ENCODE measurements at regions not wholly inside any gene's neighbourhood (a gene's known extent, or its start where the extent isn't known, plus 50 kb on each side); places are given as distances from the start of the nearest gene placed in this dataset.

DNA sequence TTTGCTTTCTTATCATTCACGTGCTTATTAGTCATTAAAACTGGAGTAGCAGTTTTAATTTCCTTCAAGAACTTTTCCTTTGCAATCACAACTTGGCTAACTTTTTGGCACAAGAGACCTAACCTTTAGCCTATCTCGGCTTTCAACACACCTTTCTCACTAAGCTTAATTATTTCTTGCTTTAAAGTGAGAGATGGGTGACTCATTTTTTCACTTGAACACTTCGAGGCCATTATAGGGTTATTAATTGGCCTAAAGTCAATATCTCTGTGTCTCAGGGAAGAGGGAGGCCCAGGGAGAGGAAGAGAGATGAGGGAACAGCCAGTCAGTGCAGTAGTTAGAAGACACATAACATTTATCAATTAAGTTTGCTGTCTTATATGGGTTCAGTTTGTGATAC lies 289.8 kb downstream of the RBM43 start:
- DNase-seq: no peak

GRCh38 chr2:150963336-150963735 lies 298.3 kb downstream of the RBM43 start:
- no peak for DNase-seq

DNA sequence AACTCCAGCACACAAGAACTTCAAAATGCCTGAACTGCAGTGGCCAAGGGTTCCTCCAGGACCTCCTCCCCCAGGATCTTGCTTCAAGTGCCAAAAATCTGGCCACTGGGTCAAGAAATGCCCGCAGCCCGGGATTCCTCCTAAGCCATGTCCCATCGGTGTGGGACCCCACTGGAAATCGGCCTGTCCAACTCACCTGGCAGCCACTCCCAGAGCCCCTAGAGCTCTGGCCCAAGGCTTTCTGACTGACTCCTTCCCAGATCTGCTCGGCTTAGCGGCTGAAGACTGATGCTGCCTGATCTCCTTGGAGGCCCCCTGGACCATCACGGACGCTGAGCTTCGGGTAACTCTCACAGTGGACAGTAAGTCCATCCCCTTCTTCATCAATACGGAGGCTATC lies 306.4 kb downstream of the RBM43 start:
- no peak for DNase-seq

DNA sequence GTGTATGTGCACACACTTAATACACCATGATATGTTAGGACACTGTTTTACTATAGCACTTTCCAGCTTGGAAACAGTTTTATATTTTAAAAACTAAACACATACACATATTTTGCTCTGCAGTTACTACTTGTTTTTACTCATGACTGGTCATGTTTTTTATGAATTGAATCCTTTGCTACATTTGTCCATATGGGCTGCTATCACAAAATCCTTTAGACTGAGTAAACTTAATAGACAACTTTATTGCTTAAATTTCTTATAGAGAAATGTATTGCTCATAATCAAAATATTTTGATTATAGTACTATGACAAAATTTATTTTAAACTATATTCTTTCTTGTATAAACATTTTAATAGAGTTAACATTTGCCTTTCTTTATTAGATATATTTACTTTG lies 314.8 kb downstream of the RBM43 start:
- DNase-seq: no peak

DNA sequence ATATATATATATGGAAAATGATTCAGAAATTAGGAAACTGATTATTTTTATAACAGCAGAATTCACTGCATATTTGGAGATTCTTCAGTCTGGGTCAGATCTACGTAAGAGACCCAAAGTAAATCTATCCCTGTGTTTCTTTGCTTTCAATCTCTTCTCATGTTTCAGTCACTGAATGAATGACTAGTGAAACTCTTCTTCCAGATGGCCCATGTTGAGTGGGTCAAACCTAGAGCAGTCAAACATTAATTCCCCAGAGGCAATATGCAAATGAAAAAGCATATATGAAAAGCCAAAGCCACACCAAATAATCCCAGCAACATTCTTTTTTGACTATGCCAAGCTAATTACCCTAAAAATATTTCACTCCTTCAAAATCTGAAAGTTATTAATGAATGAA lies 317.3 kb downstream of the RBM43 start:
- no peak for DNase-seq

DNA sequence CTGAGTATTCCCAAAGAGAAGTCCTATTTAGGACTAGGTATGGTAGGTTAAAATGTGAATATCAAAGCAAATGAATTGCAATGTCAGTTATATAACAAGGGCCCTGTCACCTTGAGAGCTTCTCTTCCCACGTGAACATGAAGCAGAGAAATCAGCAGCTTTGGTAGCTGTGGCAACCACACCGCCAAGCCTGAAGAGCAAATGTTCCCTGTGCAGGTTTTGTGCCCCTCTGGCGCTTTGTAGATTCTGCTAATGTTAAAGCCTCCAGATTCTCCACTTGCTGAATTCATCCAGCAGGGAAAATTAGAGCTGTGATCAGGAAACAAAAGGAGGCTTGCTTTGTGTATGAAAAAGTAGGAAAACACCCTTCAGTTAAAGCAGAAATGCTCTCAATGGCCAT lies 322.6 kb downstream of the RBM43 start:
- no peak for DNase-seq

- no peak for DNase-seq
Measured at GRCh38 chr2:150938527-150938926, 323.1 kb downstream of the RBM43 start.

DNA sequence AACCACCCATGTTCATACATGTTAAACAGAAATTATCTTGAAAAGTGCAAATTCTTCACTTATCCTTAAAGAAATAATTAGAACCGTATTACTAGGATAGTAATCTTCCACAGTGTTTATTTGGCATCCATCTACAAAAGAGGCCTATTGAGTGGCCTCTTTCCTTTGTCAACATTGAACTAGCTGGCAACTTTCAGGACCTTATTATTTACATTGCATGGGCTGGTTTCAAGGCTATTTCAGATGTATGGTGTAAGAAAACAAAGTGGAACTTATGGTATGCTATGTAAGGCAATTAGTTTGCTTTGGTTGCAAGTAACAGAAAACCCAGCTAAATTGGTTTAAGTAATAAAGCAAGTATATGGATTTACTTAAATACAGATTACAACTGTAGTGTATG lies 324.6 kb downstream of the RBM43 start:
- no peak for DNase-seq

GRCh38 chr2:150931451-150931850 lies 330.2 kb downstream of the RBM43 start:
- no peak for DNase-seq

DNA sequence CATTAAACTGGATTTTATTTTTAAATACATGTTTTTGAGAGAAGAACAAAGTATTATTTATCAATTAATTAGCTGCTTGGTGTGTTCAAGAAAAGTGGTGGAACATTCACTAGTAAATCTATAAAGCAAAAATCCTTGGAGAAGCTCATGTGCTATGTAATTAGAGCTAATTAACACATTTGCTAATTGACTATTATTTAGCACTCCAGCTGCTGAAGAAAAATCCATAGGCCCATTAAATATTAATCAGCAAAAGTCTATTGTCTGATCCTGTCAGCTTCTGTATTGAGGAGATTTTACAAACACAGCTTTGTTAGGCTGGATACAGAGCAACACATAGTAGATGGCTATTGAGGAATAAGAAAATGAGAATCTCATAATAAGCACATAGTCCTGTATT lies 336.1 kb downstream of the RBM43 start:
- DNase-seq: no peak

DNA sequence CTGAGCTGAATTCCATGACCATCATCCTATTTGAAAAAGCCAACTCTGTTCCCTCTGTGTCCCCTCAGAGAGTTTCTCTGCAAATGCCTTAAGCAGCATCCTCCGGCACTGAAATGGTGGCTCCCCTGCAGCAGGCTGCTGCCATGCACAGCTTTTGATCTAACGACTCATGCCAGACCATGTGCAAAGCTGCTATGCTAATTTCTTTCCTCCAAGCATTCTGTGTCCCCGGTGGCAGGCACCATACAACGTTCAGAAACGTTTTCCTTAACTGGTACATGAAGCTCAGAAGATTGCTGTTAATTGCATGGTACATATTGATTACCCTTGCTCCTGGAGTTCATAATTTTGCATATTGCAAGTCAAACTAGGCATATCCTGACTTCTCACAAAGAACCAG lies 336.8 kb downstream of the RBM43 start:
- DNase-seq: no peak

GRCh38 chr2:150919901-150920300 lies 341.8 kb downstream of the RBM43 start:
- DNase-seq: no peak

DNA sequence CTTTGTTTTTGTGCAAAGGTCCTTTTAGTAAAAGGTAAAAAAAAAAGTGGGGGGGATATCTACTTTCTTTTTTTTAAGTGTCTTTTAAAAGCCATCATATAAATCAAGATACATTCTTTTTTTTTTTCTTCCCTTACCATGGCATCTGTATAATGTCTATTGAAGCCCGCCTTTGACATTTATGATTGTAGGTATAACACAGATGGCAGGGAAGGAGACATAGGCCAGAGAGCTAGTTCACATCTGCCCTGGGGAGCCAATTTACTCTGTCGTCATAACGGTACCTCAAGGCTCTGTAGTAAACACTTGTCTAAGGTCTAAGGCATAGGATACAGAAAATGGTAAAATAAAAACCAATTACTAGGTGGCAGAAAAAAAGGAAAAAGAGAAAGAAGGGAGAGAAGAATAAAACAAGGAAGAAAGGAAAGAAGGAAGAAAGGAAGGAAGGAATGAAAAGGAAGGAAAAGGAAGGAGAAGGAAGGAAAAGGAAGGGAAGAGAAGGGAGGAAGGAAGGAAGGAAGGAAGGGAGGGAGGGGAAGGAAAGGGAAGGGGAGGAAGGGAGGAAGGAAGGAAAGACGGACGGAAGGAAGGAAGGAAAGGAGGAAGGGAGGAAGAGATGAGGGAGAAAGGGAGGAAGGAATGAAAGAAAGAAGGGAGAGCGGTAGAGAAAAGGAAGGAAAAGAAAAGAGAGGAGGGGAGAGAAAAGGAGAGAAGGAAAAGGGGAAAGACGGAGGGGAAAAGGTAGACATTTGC lies 343.5 kb downstream of the RBM43 start:
- DNase-seq: no peak

DNA sequence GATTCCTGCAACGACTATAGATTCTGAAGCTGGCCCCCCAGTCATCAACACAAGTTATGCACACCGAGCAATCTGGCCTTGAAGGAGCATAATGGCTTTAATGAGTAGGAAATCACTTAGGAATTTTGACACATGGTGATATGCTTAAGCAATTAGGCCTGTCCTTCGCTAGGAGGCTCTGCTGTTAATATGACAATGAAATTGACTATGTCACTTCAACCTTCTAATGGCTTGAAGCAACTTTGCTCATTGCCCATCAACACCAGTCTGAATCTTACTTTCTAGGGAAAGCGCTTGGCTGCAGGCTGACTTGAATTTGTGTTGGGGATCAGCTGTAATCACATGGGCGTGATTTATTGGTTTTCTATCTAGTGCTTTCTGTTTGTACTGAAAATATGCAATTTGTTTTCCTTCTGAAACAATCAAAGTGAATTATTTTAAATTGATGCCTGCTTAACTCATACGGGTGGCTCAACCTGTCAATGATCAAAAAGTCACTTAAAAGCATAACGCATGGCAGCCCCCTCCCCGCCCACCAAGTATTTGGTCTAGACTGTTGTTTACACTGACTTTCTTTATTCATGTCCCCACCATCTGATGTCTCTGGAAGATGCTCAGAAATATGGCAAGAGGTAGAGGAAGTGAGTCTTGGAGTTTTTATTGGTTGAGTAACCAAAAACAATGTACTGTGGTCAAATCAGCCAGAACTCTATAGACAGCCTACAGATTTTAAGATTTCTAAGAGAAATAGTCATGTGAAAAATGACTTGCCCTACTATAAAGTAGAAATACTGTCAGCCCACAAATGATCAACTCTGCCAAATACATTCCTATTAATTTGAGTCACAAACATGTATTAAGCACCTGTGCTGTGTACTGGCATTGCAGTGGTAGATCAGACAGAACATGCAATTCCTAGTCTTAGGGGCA lies 344.9 kb downstream of the RBM43 start:
- no peak for DNase-seq

DNA sequence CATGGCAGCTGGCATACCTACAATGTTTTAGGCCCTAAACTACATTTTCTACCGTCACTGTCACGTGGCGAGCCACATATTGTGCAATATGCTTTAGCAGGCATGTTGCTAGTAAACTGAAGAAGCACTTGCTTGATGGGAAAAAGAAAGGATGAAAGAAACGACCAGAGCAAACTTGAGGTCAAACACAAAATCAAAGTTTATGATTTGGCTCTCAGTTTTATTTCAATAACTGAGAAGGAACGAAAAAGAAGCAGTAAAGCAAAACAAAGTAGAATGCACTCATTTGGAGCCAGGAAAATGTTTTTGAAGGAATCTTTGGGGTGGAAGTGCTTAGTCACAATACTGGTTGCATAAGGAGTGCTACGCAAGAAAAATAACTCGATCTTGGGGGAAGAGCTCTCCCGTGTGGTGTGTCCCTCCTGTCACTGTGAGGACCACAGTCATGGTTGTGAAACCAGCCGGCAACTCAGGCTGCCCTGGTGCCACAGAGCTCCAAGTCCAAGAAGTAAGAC lies 349.8 kb downstream of the RBM43 start:
- no peak for DNase-seq

GRCh38 chr2:150909613-150910012 lies 352.1 kb downstream of the RBM43 start:
- DNase-seq: no peak

DNA sequence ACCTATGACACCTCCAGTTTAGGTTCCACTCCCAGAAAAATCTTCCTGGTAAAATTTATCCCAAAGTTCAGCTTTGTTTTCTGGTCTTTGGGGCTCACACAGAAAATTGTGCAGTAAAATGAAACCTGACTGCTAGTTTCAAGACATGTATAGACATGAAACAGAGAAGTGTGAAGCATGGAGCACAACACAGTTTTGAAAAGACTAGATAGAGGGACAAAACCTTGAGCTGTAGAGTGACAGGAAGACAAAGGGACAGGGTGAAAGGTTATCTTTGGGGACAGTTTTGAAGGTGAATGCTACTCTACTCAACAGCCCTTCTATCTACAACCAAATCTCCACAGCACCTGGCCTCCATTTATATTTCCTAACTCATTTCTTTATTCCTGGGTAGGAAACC lies 352.6 kb downstream of the RBM43 start:
- DNase-seq: no peak

DNA sequence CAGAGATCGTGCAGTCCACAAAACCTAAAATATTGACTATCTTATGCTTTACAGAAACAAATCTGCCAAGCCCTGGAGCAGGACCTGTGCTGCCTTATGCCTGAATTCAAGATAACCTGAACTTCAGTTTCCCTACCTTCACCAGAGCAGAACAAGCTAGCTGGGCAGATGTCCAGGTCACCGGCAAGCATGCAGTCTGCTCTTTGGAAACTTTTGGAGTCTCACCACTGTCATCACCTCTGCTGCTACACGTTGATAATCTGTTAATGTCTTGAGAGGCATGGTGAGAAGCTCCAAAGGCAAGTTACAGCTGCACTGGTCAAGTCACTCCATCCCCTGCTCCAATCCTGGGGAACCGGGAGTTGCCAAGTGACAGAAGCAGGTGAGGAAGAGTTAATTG lies 354.2 kb downstream of the RBM43 start:
- no peak for DNase-seq

GRCh38 chr2:150903461-150903860 lies 358.2 kb downstream of the RBM43 start:
- DNase-seq: no peak

DNA sequence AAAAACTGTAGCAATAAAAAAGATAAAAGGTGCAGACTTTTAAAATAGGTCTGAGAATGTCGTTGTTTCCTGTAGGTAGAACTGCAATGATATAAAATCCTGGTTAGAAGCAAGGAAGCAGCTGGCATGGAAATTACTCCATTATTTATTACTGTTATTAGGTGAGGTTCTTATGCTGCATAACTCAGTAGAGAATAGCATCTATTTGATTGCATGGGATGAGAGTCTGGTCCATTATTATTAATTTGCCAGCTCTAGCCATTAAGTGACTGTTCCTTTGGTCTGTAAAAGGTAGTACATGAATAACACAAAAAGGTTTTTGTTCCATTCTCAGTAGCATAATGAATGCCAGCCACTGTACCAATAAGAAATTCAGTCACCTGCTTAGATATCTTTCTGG lies 358.6 kb downstream of the RBM43 start:
- DNase-seq: no peak

DNA sequence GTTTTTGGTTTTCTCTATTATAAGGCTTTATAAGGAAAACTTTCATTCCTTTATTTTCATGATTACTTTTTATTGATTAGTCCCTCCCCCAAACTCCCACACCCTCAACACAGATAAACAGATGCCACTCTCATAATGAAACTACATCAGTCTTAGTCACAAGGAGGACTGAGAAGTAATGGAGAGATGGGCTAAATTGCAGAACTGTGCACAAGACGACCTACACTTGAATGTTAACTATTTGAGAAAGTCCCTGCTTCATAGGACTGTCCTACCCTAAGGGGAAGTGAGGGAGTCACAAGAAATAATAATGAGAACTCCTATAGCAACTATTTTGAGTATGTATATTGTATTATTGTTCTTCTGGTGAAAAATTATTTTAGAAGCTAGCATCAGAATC lies 360.8 kb downstream of the RBM43 start:
- DNase-seq: no peak

- no peak for DNase-seq
Measured at GRCh38 chr2:150895968-150896367, 365.7 kb downstream of the RBM43 start.

- no peak for DNase-seq
Measured at GRCh38 chr2:150889141-150889540, 372.5 kb downstream of the RBM43 start.

DNA sequence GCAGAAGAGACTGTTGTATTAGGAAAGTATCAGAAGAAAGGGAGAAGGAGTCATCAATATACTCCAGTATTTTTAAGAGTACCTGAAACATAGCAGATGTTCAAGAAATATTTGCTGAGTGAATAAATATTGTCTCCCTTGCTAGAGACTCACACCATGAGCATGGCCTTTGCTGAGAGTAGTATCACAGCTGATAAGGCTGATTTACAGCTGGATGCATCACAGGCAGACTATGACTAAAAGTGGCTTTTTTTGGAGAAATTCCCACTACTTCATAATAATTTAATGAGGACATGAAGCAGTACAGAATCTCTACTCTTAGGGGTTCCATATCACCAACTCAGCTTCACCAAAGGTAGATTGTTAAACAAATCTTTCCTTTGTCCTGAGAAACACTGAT lies 373.3 kb downstream of the RBM43 start:
- DNase-seq: no peak
